Colonic mucosa (tissue), 4 donors: ENCODE measurements at regions not wholly inside any gene's neighbourhood (a gene's known extent, or its start where the extent isn't known, plus 50 kb on each side); places are given as distances from the start of the nearest gene placed in this dataset.

Experiments
- DNase-seq: peaks from one replicate; pipeline ENCODE4 v3.0.0-alpha.2; 2020
- H3K27ac ChIP-seq: fragments of 200-600 bp; one replicate; pipeline ENCODE4 v1.8.0; 2021
- H3K27me3 ChIP-seq: fragments of 200-600 bp; one replicate; pipeline ENCODE4 v1.8.0; 2021
- H3K36me3 ChIP-seq: fragments of 200-600 bp; one replicate; pipeline ENCODE4 v1.8.0; 2021
- H3K4me1 ChIP-seq: fragments of 200-600 bp; one replicate; pipeline ENCODE4 v1.8.0; 2021; ENCODE audit warnings: mild to moderate bottlenecking
- H3K4me3 ChIP-seq: fragments of 200-600 bp; one replicate; pipeline ENCODE4 v1.8.0; 2021
- H3K9ac ChIP-seq, 2 donors: one replicate each; pipeline ENCODE4 v1.7.0; 2013; ENCODE audit warnings: control low read depth in 2 of 2, low read depth in 2 of 2, low read length in 2 of 2
- H3K9me3 ChIP-seq: fragments of 200-600 bp; one replicate; pipeline ENCODE4 v1.8.0; 2021
- intact Hi-C: fragments of 100-400 bp; cut with DNase I; formaldehyde crosslinking; loops from one replicate; pipeline ENCODE4 v1.14.1; 2022
- TF ChIP-seq, protein P1 (sequence below): fragments of 200-600 bp; IDR thresholded peaks from one replicate; pipeline ENCODE4 v1.8.0; 2022; ENCODE audit warnings: antibody characterized with exemption, mild to moderate bottlenecking
- donor health status: healthy.
- donor health status: DM: no; HTN: no; CAD: no.
- donor health status: DM: no; HTN: no; CAD: no.

DNA sequence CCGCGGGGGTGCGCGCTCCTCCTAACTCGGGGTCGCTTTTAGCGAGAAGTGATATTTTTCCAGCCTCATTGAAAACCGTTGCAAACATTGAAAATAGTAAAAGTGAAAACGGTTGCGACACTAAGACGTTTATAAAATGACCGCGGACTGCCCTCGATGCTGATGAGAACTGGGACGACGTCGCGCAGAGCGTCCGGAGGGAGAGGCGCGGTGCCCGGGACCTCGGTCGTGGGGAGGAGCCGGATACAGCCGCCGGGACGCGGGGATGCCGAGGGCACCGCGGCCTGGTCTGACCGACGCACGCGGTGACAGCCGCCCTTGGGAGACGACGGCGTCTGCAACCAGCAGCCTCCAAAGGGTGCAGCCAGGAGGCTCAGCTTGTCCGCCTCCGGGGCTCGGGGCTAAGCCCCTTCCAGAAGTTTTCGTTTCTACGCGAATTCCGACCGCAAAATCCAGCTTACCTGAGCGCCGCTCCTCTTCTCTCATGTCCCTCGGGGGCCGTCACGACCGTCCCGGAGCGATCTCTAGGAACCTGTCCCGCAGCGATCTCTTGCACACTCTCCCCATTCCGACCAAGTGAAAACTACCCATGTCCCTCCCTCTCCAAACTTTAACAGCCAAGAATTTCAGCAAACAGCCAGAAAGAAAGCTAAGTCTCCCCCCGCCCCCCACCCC is 144.4 kb upstream of the ETS2 start:
- Histone ChIP-seq H3K27ac (no peak overlapping the region), H3K36me3 (no peaks in the 10 kb centered on the region), H3K27me3 (peaks cover 11% of the 10 kb centered on the region), H3K4me1 (no peaks in the 10 kb centered on the region), H3K9me3 (no peaks in the 10 kb centered on the region), H3K4me3 (peak overlapping the region; percentile 46), H3K9ac (peak overlapping the region; percentile 36 to 66)
- TF ChIP-seq, protein P1, sequence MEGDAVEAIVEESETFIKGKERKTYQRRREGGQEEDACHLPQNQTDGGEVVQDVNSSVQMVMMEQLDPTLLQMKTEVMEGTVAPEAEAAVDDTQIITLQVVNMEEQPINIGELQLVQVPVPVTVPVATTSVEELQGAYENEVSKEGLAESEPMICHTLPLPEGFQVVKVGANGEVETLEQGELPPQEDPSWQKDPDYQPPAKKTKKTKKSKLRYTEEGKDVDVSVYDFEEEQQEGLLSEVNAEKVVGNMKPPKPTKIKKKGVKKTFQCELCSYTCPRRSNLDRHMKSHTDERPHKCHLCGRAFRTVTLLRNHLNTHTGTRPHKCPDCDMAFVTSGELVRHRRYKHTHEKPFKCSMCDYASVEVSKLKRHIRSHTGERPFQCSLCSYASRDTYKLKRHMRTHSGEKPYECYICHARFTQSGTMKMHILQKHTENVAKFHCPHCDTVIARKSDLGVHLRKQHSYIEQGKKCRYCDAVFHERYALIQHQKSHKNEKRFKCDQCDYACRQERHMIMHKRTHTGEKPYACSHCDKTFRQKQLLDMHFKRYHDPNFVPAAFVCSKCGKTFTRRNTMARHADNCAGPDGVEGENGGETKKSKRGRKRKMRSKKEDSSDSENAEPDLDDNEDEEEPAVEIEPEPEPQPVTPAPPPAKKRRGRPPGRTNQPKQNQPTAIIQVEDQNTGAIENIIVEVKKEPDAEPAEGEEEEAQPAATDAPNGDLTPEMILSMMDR: no peak
- intact Hi-C loops: no loop called here
- peak; percentile 38 for DNase-seq

DNA sequence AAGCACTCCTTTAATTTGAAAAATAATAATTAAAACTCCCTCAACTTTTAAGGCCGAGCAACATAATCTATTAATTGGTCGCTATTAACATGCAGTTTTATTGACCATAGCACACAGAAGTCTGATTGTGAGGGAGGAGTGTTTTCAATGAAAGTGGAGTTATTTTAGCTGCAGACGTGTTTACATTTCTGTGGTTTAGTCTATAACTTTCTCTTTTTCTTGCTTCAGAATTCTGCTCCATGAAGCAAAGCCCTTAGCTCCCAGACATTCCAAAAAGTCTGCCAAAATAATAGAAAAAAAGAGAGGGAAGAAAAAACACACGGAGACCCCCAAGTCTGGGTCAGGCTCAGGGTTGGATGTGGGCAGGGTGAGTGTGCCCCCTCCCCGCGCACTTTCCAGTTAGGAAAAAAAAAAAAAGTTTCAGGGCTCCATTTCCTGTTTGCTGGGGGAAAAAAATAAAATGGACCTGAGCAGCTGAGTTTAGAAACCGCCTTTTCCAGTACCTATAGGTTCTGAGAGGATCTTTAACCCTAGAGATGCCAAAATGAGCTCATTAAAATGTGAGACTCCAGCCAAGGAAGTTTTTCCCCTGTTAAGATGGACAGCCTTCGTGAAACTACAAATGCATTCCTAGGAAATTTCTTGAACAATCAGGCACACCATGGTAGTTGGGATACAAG is 143.7 kb upstream of the ETS2 start:
- intact Hi-C loops: no loop called here

DNA sequence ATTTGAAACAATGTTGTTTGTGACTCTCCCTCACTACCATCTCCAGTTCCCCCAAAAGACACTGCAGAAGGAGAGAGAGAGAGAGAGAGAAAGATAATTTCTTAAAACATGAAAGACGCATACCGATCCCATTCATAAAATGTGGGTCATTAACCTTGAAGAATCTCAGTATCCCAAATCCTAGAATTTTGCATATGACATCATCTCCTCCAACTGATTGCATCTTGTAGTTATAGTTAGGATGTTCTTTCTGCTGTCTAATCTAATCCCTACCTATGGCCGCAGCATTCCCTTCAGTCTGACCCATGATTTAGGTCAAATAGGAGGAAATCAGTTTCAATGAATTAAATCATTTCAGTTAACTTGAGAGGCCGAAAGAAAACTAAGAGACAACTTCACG is 142.4 kb upstream of the ETS2 start:
- no peak overlapping the region for H3K4me3 ChIP-seq
- DNase-seq: no peak
- H3K4me1 ChIP-seq: no peaks in the 10 kb centered on the region
- H3K9ac ChIP-seq: no peak overlapping the region
- TF ChIP-seq, protein P1: no peak
- peaks cover 11% of the 10 kb centered on the region for H3K27me3 ChIP-seq
- no peaks in the 10 kb centered on the region for H3K36me3 ChIP-seq
- intact Hi-C loops: no loop called here
- no peaks in the 10 kb centered on the region for H3K9me3 ChIP-seq
- H3K27ac ChIP-seq: no peak overlapping the region

More for the DNA sequence above, 143.7 kb upstream of the ETS2 start:
- Histone ChIP-seq H3K27me3 (peaks cover 11% of the 10 kb centered on the region), H3K9ac (peak overlapping the region in 1 of 2 donors; percentile 66), H3K4me1 (no peaks in the 10 kb centered on the region), H3K36me3 (no peaks in the 10 kb centered on the region), H3K27ac (no peak overlapping the region), H3K4me3 (no peak overlapping the region), H3K9me3 (no peaks in the 10 kb centered on the region)
- no peak for DNase-seq
- TF ChIP-seq, protein P1: no peak

DNA sequence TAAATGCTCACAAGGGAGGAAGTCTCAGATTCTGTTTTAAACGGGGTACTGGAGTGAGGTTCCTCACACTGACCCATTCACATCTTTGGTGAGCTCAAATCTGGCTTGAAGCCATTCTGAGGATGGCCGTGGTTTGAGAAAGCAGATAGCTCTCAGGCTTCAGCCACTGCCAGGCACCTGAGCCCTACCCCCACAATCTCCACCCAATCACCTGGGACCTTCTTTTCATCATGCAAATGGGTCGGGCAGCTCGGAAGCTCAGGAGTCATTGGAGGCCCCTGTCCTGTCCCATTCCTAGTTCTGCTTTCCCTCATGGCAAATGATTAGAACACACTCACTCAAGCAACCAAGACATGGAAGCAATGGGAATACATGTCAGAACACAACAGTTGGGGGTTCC is 141.4 kb upstream of the ETS2 start:
- TF ChIP-seq, protein P1: no peak
- no peak for DNase-seq
- Histone ChIP-seq H3K9ac (no peak overlapping the region), H3K27me3 (peaks cover 11% of the 10 kb centered on the region), H3K4me3 (no peak overlapping the region), H3K36me3 (no peaks in the 10 kb centered on the region), H3K9me3 (no peaks in the 10 kb centered on the region), H3K4me1 (no peaks in the 10 kb centered on the region), H3K27ac (no peak overlapping the region)
- intact Hi-C loops: no loop called here

DNA sequence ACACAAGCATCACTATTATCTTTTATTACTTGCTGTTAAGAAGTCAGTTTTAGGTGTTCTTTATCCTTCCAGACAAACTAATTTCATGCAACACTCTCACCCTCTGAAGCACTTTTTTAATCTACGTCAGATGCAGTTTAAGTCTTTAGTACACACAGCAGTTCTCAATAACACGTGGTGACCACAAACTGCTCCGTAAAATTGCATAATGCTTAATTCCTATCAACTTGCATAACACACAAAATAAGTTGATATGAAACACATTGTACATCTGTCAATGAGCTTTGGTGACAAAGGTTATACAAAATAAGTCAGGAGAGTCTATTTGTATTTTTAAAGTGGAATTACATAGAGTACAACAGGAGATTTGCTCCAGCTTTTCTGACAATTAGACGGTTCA is 140.9 kb upstream of the ETS2 start:
- TF ChIP-seq, protein P1: no peak
- Histone ChIP-seq H3K27ac (no peak overlapping the region), H3K9ac (no peak overlapping the region), H3K9me3 (no peaks in the 10 kb centered on the region), H3K27me3 (peaks cover 10% of the 10 kb centered on the region), H3K4me3 (no peak overlapping the region), H3K36me3 (no peaks in the 10 kb centered on the region), H3K4me1 (no peaks in the 10 kb centered on the region)
- intact Hi-C loops: no loop called here
- DNase-seq: no peak
